ENCODE measurements at regions not wholly inside any gene's neighbourhood (a gene's known extent, or its start where the extent isn't known, plus 50 kb on each side); places are given as distances from the start of the nearest gene placed in this dataset.

DNA sequence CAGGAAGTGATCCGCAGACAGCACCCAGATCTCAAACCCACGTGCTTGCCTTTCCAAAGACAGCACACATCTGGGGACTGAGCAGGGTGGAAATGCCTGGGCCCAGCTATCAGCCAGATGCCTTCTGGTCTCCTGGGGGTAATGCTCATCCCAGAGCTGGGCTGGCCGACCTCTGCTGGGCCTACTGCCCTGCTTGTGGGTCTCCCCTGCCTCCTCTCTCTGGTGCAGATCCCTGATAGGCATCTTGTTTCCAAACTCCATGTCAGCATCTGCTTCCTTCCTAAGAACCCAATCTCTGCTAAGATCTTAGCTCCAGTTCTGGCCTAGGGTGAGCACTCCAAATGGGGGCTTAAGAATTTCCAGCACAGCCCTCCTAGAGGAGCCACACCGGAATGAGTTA is 1043.0 kb downstream of the VRK1 start:
- no peak overlapping the region for H3K4me3 ChIP-seq (ENCODE audit: low read depth, low read length)
- DNase-seq (ENCODE audit: low read depth): no peak
- TF ChIP-seq CTCF (IDR thresholded peaks at IDR 0.05; ENCODE audit: low read depth, low read length) (no peak), POLR2A (IDR thresholded peaks at IDR 0.05; ENCODE audit: extremely low read depth, insufficient read length) (no peak), MYC (IDR thresholded peaks at IDR 0.05; ENCODE audit: low read depth, low read length) (no peak)
- TF ChIP-seq, protein P1, sequence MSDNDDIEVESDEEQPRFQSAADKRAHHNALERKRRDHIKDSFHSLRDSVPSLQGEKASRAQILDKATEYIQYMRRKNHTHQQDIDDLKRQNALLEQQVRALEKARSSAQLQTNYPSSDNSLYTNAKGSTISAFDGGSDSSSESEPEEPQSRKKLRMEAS (IDR thresholded peaks at IDR 0.05; ENCODE audit: low read depth, low read length): no peak

DNA sequence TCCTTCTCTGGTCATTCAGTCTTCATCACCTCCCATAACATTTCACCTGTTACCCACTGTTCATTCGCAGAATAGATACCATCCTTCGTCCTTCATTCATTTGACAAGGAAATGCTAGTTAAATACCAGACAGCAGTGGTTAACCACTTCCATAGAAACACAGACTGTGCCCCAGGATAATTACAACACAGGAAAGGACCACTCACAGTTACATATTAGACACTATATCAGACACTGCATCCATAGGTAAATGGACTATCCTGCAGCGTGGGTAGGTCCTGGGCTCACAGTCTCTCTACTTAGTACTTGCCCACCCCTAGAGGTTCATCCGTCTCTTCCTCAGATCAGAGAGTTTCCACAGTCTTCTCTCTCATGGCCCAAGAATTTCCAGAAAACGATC is 1044.6 kb downstream of the VRK1 start:
- no peak overlapping the region for H3K4me3 ChIP-seq (ENCODE audit: low read depth, low read length)
- no peak for DNase-seq (ENCODE audit: low read depth)
- TF ChIP-seq, protein P1 (IDR thresholded peaks at IDR 0.05; ENCODE audit: low read depth, low read length): no peak
- no peak for TF ChIP-seq POLR2A (IDR thresholded peaks at IDR 0.05; ENCODE audit: extremely low read depth, insufficient read length)
- no peak for TF ChIP-seq MYC (IDR thresholded peaks at IDR 0.05; ENCODE audit: low read depth, low read length)
- no peak for TF ChIP-seq CTCF (IDR thresholded peaks at IDR 0.05; ENCODE audit: low read depth, low read length)

GRCh38 chr14:97843066-97843465 is 1045.9 kb downstream of the VRK1 start:
- no peak overlapping the region for H3K4me3 ChIP-seq (ENCODE audit: low read depth, low read length)
- TF ChIP-seq CTCF (IDR thresholded peaks at IDR 0.05; ENCODE audit: low read depth, low read length) (no peak), MYC (IDR thresholded peaks at IDR 0.05; ENCODE audit: low read depth, low read length) (no peak), POLR2A (IDR thresholded peaks at IDR 0.05; ENCODE audit: extremely low read depth, insufficient read length) (no peak)
- TF ChIP-seq, protein P1 (IDR thresholded peaks at IDR 0.05; ENCODE audit: low read depth, low read length): no peak
- no peak for DNase-seq (ENCODE audit: low read depth)

GRCh38 chr14:97844042-97844441 is 1046.9 kb downstream of the VRK1 start:
- no peak overlapping the region for H3K4me3 ChIP-seq (ENCODE audit: low read depth, low read length)
- no peak for DNase-seq (ENCODE audit: low read depth)
- TF ChIP-seq POLR2A (IDR thresholded peaks at IDR 0.05; ENCODE audit: extremely low read depth, insufficient read length) (no peak), CTCF (IDR thresholded peaks at IDR 0.05; ENCODE audit: low read depth, low read length) (no peak)
- TF ChIP-seq, protein P1 (IDR thresholded peaks at IDR 0.05; ENCODE audit: low read depth, low read length): no peak

- DNase-seq (ENCODE audit: low read depth): no peak
- TF ChIP-seq, protein P1 (IDR thresholded peaks at IDR 0.05; ENCODE audit: low read depth, low read length): no peak
- TF ChIP-seq POLR2A (IDR thresholded peaks at IDR 0.05; ENCODE audit: extremely low read depth, insufficient read length): no peak
- TF ChIP-seq CTCF (IDR thresholded peaks at IDR 0.05; ENCODE audit: low read depth, low read length): no peak
- no peak for TF ChIP-seq MYC (IDR thresholded peaks at IDR 0.05; ENCODE audit: low read depth, low read length)
- H3K4me3 ChIP-seq (ENCODE audit: low read depth, low read length): no peak overlapping the region
Measured at GRCh38 chr14:97846156-97846555, 1049.0 kb downstream of the VRK1 start.

Data from NB4 (cell line).